ENCODE measurements at regions not wholly inside any gene's neighbourhood (a gene's known extent, or its start where the extent isn't known, plus 50 kb on each side); places are given as distances from the start of the nearest gene placed in this dataset.

DNA sequence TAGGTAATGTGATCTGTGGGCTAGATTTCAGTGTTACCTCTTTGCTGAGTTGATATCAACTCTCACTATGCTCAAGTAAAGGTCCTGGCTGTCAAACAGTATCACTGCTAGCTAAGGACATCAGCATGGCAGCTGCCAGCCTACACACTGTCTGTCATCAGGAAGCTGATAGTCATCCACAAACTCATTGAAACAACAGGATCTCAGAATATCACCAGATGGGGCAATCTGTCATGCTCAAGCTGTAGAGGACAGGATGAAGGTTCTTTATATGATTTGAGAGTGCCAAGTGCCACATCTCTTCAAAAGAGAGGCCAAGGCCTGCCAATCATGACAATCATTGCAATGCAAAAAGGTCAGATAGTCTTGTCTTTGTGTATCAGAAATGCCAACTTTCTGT, 811.5 kb upstream of the SEL1L start:
- Mint-ChIP-seq H3K27me3 (ENCODE audit: insufficient read depth, low read depth, poor library complexity) (peaks cover 2% of the 10 kb centered on the region), H3K4me3 (no peak overlapping the region), H3K9me3 (peaks cover 71% of the 10 kb centered on the region), H3K27ac (no peak overlapping the region), H3K36me3 (ENCODE audit: low read depth) (peaks cover 14% of the 10 kb centered on the region; the same call in 2 of the 3 replicates), H3K4me1 (no peaks in the 10 kb centered on the region)
- DNase-seq (ENCODE audit: low spot score), result no peak
- Histone ChIP-seq H4K20me1 (replicated peaks; ENCODE audit: insufficient read depth) (no peaks in the 10 kb centered on the region), H3K27me3 (ENCODE audit: insufficient read depth) (no peaks in the 10 kb centered on the region), H3F3A (replicated peaks; ENCODE audit: low read depth) (no peaks in the 10 kb centered on the region), H2AFZ (no peak overlapping the region), H3K36me3 (ENCODE audit: insufficient read depth) (no peaks in the 10 kb centered on the region), H3K9me2 (ENCODE audit: insufficient read depth) (0 out of 2 replicates have a peak, but pooled peaks cover 3% of the 10 kb centered on the region), H3K4me2 (no peak overlapping the region), H3K27ac (ENCODE audit: low read depth) (no peak overlapping the region), H3K4me3 (no peak overlapping the region), H3K4me1 (ENCODE audit: insufficient read depth) (no peaks in the 10 kb centered on the region), H3K79me2 (replicated peaks; ENCODE audit: insufficient read depth) (no peaks in the 10 kb centered on the region)
- TF ChIP-seq ZNF114 (CRISPR knock-in tag; IDR thresholded peaks at IDR 0.05) (no peak), POLR2AphosphoS5 (IDR thresholded peaks at IDR 0.05; ENCODE audit: low read depth) (no peak), ZNF331 (CRISPR knock-in tag; IDR thresholded peaks at IDR 0.05; ENCODE audit: low read depth) (no peak), CREB1 (CRISPR knock-in tag; IDR thresholded peaks at IDR 0.05; ENCODE audit: low read depth) (no peak), EZH2phosphoT487 (IDR thresholded peaks at IDR 0.05; ENCODE audit: unreplicated experiment) (no peak), EZH2 (IDR thresholded peaks at IDR 0.05; ENCODE audit: low read depth, unreplicated experiment) (no peak), JUNB (IDR thresholded peaks at IDR 0.05; ENCODE audit: unreplicated experiment) (no peak), STAT1 (IDR thresholded peaks at IDR 0.05; ENCODE audit: unreplicated experiment) (no peak), NANOG (IDR thresholded peaks at IDR 0.05; ENCODE audit: borderline replicate concordance) (no peak)
- TF ChIP-seq, protein P1, sequence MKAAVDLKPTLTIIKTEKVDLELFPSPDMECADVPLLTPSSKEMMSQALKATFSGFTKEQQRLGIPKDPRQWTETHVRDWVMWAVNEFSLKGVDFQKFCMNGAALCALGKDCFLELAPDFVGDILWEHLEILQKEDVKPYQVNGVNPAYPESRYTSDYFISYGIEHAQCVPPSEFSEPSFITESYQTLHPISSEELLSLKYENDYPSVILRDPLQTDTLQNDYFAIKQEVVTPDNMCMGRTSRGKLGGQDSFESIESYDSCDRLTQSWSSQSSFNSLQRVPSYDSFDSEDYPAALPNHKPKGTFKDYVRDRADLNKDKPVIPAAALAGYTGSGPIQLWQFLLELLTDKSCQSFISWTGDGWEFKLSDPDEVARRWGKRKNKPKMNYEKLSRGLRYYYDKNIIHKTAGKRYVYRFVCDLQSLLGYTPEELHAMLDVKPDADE (IDR thresholded peaks at IDR 0.05), result no peak
- TF ChIP-seq, protein P2, sequence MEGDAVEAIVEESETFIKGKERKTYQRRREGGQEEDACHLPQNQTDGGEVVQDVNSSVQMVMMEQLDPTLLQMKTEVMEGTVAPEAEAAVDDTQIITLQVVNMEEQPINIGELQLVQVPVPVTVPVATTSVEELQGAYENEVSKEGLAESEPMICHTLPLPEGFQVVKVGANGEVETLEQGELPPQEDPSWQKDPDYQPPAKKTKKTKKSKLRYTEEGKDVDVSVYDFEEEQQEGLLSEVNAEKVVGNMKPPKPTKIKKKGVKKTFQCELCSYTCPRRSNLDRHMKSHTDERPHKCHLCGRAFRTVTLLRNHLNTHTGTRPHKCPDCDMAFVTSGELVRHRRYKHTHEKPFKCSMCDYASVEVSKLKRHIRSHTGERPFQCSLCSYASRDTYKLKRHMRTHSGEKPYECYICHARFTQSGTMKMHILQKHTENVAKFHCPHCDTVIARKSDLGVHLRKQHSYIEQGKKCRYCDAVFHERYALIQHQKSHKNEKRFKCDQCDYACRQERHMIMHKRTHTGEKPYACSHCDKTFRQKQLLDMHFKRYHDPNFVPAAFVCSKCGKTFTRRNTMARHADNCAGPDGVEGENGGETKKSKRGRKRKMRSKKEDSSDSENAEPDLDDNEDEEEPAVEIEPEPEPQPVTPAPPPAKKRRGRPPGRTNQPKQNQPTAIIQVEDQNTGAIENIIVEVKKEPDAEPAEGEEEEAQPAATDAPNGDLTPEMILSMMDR (conservative IDR thresholded peaks at IDR 0.05; ENCODE audit: low read depth in 2 of 2), result no peak
- TF ChIP-seq, protein P3, sequence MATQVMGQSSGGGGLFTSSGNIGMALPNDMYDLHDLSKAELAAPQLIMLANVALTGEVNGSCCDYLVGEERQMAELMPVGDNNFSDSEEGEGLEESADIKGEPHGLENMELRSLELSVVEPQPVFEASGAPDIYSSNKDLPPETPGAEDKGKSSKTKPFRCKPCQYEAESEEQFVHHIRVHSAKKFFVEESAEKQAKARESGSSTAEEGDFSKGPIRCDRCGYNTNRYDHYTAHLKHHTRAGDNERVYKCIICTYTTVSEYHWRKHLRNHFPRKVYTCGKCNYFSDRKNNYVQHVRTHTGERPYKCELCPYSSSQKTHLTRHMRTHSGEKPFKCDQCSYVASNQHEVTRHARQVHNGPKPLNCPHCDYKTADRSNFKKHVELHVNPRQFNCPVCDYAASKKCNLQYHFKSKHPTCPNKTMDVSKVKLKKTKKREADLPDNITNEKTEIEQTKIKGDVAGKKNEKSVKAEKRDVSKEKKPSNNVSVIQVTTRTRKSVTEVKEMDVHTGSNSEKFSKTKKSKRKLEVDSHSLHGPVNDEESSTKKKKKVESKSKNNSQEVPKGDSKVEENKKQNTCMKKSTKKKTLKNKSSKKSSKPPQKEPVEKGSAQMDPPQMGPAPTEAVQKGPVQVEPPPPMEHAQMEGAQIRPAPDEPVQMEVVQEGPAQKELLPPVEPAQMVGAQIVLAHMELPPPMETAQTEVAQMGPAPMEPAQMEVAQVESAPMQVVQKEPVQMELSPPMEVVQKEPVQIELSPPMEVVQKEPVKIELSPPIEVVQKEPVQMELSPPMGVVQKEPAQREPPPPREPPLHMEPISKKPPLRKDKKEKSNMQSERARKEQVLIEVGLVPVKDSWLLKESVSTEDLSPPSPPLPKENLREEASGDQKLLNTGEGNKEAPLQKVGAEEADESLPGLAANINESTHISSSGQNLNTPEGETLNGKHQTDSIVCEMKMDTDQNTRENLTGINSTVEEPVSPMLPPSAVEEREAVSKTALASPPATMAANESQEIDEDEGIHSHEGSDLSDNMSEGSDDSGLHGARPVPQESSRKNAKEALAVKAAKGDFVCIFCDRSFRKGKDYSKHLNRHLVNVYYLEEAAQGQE (IDR thresholded peaks at IDR 0.05; ENCODE audit: unreplicated experiment), result no peak
- TF ChIP-seq, protein P4, sequence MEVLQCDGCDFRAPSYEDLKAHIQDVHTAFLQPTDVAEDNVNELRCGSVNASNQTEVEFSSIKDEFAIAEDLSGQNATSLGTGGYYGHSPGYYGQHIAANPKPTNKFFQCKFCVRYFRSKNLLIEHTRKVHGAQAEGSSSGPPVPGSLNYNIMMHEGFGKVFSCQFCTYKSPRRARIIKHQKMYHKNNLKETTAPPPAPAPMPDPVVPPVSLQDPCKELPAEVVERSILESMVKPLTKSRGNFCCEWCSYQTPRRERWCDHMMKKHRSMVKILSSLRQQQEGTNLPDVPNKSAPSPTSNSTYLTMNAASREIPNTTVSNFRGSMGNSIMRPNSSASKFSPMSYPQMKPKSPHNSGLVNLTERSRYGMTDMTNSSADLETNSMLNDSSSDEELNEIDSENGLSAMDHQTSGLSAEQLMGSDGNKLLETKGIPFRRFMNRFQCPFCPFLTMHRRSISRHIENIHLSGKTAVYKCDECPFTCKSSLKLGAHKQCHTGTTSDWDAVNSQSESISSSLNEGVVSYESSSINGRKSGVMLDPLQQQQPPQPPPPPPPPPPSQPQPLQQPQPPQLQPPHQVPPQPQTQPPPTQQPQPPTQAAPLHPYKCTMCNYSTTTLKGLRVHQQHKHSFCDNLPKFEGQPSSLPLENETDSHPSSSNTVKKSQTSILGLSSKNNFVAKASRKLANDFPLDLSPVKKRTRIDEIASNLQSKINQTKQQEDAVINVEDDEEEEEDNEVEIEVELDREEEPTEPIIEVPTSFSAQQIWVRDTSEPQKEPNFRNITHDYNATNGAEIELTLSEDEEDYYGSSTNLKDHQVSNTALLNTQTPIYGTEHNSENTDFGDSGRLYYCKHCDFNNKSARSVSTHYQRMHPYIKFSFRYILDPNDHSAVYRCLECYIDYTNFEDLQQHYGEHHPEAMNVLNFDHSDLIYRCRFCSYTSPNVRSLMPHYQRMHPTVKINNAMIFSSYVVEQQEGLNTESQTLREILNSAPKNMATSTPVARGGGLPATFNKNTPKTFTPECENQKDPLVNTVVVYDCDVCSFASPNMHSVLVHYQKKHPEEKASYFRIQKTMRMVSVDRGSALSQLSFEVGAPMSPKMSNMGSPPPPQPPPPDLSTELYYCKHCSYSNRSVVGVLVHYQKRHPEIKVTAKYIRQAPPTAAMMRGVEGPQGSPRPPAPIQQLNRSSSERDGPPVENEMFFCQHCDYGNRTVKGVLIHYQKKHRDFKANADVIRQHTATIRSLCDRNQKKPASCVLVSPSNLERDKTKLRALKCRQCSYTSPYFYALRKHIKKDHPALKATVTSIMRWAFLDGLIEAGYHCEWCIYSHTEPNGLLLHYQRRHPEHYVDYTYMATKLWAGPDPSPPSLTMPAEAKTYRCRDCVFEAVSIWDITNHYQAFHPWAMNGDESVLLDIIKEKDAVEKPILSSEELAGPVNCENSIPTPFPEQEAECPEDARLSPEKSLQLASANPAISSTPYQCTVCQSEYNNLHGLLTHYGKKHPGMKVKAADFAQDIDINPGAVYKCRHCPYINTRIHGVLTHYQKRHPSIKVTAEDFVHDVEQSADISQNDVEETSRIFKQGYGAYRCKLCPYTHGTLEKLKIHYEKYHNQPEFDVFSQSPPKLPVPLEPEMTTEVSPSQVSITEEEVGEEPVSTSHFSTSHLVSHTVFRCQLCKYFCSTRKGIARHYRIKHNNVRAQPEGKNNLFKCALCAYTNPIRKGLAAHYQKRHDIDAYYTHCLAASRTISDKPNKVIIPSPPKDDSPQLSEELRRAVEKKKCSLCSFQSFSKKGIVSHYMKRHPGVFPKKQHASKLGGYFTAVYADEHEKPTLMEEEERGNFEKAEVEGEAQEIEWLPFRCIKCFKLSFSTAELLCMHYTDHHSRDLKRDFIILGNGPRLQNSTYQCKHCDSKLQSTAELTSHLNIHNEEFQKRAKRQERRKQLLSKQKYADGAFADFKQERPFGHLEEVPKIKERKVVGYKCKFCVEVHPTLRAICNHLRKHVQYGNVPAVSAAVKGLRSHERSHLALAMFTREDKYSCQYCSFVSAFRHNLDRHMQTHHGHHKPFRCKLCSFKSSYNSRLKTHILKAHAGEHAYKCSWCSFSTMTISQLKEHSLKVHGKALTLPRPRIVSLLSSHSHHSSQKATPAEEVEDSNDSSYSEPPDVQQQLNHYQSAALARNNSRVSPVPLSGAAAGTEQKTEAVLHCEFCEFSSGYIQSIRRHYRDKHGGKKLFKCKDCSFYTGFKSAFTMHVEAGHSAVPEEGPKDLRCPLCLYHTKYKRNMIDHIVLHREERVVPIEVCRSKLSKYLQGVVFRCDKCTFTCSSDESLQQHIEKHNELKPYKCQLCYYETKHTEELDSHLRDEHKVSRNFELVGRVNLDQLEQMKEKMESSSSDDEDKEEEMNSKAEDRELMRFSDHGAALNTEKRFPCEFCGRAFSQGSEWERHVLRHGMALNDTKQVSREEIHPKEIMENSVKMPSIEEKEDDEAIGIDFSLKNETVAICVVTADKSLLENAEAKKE (CRISPR knock-in tag; IDR thresholded peaks at IDR 0.05), result no peak
- no peak for ATAC-seq

Data from GM23338 (cell line).